PC-9 (cell line): ENCODE measurements at regions not wholly inside any gene's neighbourhood (a gene's known extent, or its start where the extent isn't known, plus 50 kb on each side); places are given as distances from the start of the nearest gene placed in this dataset.

Experiments
- EZH2 ChIP-seq: fragments of 200-600 bp; sonication (generic); IDR thresholded peaks from 2 replicates; pipeline ENCODE4 v1.8.0; 2017; ENCODE audit warnings: antibody characterized with exemption, low read depth
- TF ChIP-seq, protein P1 (sequence below): fragments of 200-600 bp; sonication (generic); conservative IDR thresholded peaks from 2 replicates; pipeline ENCODE4 v1.6.1; 2017; ENCODE audit warnings: mixed run types, antibody characterized with exemption, mild to moderate bottlenecking, moderate library complexity

GRCh38 chr1:80882553-80882952 is 918.2 kb upstream of the ADGRL2 start:
- no peak for TF ChIP-seq EZH2
- TF ChIP-seq, protein P1, sequence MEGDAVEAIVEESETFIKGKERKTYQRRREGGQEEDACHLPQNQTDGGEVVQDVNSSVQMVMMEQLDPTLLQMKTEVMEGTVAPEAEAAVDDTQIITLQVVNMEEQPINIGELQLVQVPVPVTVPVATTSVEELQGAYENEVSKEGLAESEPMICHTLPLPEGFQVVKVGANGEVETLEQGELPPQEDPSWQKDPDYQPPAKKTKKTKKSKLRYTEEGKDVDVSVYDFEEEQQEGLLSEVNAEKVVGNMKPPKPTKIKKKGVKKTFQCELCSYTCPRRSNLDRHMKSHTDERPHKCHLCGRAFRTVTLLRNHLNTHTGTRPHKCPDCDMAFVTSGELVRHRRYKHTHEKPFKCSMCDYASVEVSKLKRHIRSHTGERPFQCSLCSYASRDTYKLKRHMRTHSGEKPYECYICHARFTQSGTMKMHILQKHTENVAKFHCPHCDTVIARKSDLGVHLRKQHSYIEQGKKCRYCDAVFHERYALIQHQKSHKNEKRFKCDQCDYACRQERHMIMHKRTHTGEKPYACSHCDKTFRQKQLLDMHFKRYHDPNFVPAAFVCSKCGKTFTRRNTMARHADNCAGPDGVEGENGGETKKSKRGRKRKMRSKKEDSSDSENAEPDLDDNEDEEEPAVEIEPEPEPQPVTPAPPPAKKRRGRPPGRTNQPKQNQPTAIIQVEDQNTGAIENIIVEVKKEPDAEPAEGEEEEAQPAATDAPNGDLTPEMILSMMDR = no peak
